Keratinocyte (primary cell): ENCODE measurements at regions not wholly inside any gene's neighbourhood (a gene's known extent, or its start where the extent isn't known, plus 50 kb on each side); places are given as distances from the start of the nearest gene placed in this dataset.

Source experiments
- DNase-seq: peaks from one replicate; pipeline ENCODE4 v3.0.0-alpha.2; 2011; ENCODE audit warnings: low read depth, missing footprints, low spot score
- FAIRE-seq: peaks from 2 replicates; lab custom pipeline; 2011; peaks lifted over from hg19 to GRCh38; lab: Jason Lieb, UNC
- H2AFZ ChIP-seq: 2 replicates; pipeline ENCODE4 v1.6.0; 2012; ENCODE audit warnings: low read length, control low read depth, inconsistent platforms; ENCODE audit not compliant: control insufficient read depth
- H3K27ac ChIP-seq: 2 replicates; pipeline ENCODE4 v1.5.1; 2011; ENCODE audit warnings: low read length; ENCODE audit not compliant: control insufficient read depth, insufficient read depth
- H3K27me3 ChIP-seq: 3 replicates; pipeline ENCODE4 v1.6.0; 2011; ENCODE audit warnings: low read length; ENCODE audit not compliant: control insufficient read depth, insufficient read depth; ENCODE audit errors: extremely low read depth
- H3K36me3 ChIP-seq, 2 experiments: 2 replicates in 1 of 2; 3 replicates in 1 of 2; pipeline ENCODE4 v1.5.1; 2011; ENCODE audit warnings: low read length in 2 of 2, mild to moderate bottlenecking in 1 of 2; ENCODE audit not compliant: control insufficient read depth in 2 of 2, insufficient read depth in 2 of 2; ENCODE audit errors: extremely low read depth in 1 of 2
- H3K4me1 ChIP-seq: 3 replicates; pipeline ENCODE4 v1.5.1; 2011; ENCODE audit warnings: low read length; ENCODE audit not compliant: control insufficient read depth, insufficient read depth; ENCODE audit errors: extremely low read depth
- H3K4me2 ChIP-seq: 3 replicates; pipeline ENCODE4 v1.6.0; 2011; ENCODE audit warnings: low read depth, low read length; ENCODE audit not compliant: control insufficient read depth, insufficient read depth; ENCODE audit errors: extremely low read depth
- H3K4me3 ChIP-seq, 3 experiments: fragments of 200-600 bp in 1 of 3; sonication (generic) in 1 of 3; 2 replicates in 2 of 3; 3 replicates in 1 of 3; pipeline ENCODE4 v1.5.1; 2011 to 2016; ENCODE audit warnings: low read length in 3 of 3, mild to moderate bottlenecking in 3 of 3, control low read depth in 2 of 3, inconsistent platforms in 1 of 3, low read depth in 1 of 3, mixed read lengths in 1 of 3, mixed run types in 1 of 3, moderate library complexity in 1 of 3; ENCODE audit not compliant: control insufficient read depth in 2 of 3, insufficient read depth in 2 of 3; ENCODE audit errors: extremely low read depth in 1 of 3
- H3K79me2 ChIP-seq: 2 replicates; pipeline ENCODE4 v1.6.0; 2012; ENCODE audit warnings: low read length; ENCODE audit not compliant: control insufficient read depth, insufficient read depth
- H3K9ac ChIP-seq: 3 replicates; pipeline ENCODE4 v1.6.0; 2011; ENCODE audit warnings: low read length; ENCODE audit not compliant: control insufficient read depth, insufficient read depth; ENCODE audit errors: extremely low read depth
- H3K9me1 ChIP-seq: 3 replicates; pipeline ENCODE4 v1.6.0; 2011; ENCODE audit warnings: low read length; ENCODE audit not compliant: control insufficient read depth, insufficient read depth; ENCODE audit errors: extremely low read depth
- H3K9me3 ChIP-seq: 2 replicates; pipeline ENCODE4 v1.5.1; 2012; ENCODE audit warnings: low read depth, low read length; ENCODE audit not compliant: control insufficient read depth
- H4K20me1 ChIP-seq: 3 replicates; pipeline ENCODE4 v1.6.0; 2011; ENCODE audit warnings: low read length; ENCODE audit not compliant: control insufficient read depth, insufficient read depth; ENCODE audit errors: extremely low read depth
- EZH2 ChIP-seq: IDR thresholded peaks from one replicate; pipeline ENCODE4 v1.6.1; 2012; ENCODE audit warnings: inconsistent platforms, mild to moderate bottlenecking, low read length, moderate library complexity
- dilution Hi-C: fragments of 300-500 bp; cut with MboI; formaldehyde crosslinking; loops from one replicate; pipeline ENCODE4 v1.7.0; 2020; ENCODE audit warnings: low sequenced_read_pairs; ENCODE audit not compliant: extremely low pct_ligation_motif_present
- TF ChIP-seq, protein P1 (sequence below), 3 experiments: IDR thresholded peaks in 1 of 3; conservative IDR thresholded peaks in 1 of 3; optimal IDR thresholded peaks in 1 of 3; 2 replicates in 2 of 3; 3 replicates in 1 of 3; pipeline versions ENCODE3 to v1.5.1; 2011; ENCODE audit warnings: low read length in 3 of 3, mild to moderate bottlenecking in 3 of 3, moderate library complexity in 2 of 3, control low read depth in 1 of 3, inconsistent platforms in 1 of 3; ENCODE audit not compliant: insufficient read depth in 2 of 3; ENCODE audit errors: extremely low read depth in 1 of 3

- dilution Hi-C loops = no loop called here
- no peak overlapping the region for H3K4me2 ChIP-seq
- no peaks in the 10 kb centered on the region for H3K79me2 ChIP-seq
- no peaks in the 10 kb centered on the region for H3K9me1 ChIP-seq
- H3K36me3 ChIP-seq = no peaks in the 10 kb centered on the region
- no peak for TF ChIP-seq EZH2
- TF ChIP-seq, protein P1, sequence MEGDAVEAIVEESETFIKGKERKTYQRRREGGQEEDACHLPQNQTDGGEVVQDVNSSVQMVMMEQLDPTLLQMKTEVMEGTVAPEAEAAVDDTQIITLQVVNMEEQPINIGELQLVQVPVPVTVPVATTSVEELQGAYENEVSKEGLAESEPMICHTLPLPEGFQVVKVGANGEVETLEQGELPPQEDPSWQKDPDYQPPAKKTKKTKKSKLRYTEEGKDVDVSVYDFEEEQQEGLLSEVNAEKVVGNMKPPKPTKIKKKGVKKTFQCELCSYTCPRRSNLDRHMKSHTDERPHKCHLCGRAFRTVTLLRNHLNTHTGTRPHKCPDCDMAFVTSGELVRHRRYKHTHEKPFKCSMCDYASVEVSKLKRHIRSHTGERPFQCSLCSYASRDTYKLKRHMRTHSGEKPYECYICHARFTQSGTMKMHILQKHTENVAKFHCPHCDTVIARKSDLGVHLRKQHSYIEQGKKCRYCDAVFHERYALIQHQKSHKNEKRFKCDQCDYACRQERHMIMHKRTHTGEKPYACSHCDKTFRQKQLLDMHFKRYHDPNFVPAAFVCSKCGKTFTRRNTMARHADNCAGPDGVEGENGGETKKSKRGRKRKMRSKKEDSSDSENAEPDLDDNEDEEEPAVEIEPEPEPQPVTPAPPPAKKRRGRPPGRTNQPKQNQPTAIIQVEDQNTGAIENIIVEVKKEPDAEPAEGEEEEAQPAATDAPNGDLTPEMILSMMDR (optimal IDR thresholded peaks at IDR 0.05 in 1 of 3, IDR thresholded peaks at IDR 0.05 in 1 of 3, conservative IDR thresholded peaks at IDR 0.05 in 1 of 3; ENCODE audit: extremely low read depth in 1 of 3, insufficient read depth in 2 of 3, low read length in 3 of 3) = no peak
- no peak for DNase-seq
- H3K9ac ChIP-seq = no peak overlapping the region
- no peaks in the 10 kb centered on the region for H4K20me1 ChIP-seq
- no peaks in the 10 kb centered on the region for H3K27me3 ChIP-seq
- no peaks in the 10 kb centered on the region for H3K9me3 ChIP-seq
- no peak overlapping the region for H2AFZ ChIP-seq
- no peak overlapping the region for H3K4me3 ChIP-seq
- no peak overlapping the region for H3K27ac ChIP-seq
- H3K4me1 ChIP-seq = no peaks in the 10 kb centered on the region
- no peak for FAIRE-seq
Observed at GRCh38 chr3:84092907-84093306, 865.9 kb upstream of the CADM2 start.

DNA sequence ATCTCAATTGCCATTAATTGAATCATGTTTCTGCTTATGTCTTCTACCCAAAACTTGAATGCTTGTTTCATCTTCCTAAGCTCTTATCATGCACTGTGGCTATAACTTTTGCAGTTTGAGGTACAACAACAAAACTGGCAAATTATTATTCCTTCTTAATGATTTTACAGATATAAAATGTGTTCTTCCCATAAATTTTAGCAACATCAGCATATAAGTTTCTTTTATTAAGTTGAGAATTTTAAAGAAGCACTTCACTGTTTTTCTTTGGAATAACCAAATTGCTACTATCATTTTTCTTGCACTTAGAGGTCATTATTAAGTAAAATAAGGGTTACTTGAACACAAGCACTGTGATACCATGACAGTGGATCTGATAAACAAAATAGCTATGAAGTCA is 862.6 kb upstream of the CADM2 start:
- H3K4me3 ChIP-seq = no peak overlapping the region
- H3K79me2 ChIP-seq = no peaks in the 10 kb centered on the region
- no peak for FAIRE-seq

More for the DNA sequence above, 862.6 kb upstream of the CADM2 start:
- Histone ChIP-seq H3K27me3 (no peaks in the 10 kb centered on the region), H3K36me3 (no peaks in the 10 kb centered on the region), H3K4me2 (no peak overlapping the region), H3K27ac (no peak overlapping the region), H3K9me1 (no peaks in the 10 kb centered on the region), H2AFZ (no peak overlapping the region), H3K9ac (no peak overlapping the region), H3K9me3 (no peaks in the 10 kb centered on the region), H3K4me1 (no peaks in the 10 kb centered on the region), H4K20me1 (no peaks in the 10 kb centered on the region)
- dilution Hi-C loops = no loop called here
- no peak for DNase-seq
- no peak for TF ChIP-seq EZH2
- TF ChIP-seq, protein P1 (optimal IDR thresholded peaks at IDR 0.05 in 1 of 3, IDR thresholded peaks at IDR 0.05 in 1 of 3, conservative IDR thresholded peaks at IDR 0.05 in 1 of 3; ENCODE audit: extremely low read depth in 1 of 3, insufficient read depth in 2 of 3, low read length in 3 of 3) = no peak
